ENCODE measurements at regions not wholly inside any gene's neighbourhood (a gene's known extent, or its start where the extent isn't known, plus 50 kb on each side); places are given as distances from the start of the nearest gene placed in this dataset.

GRCh38 chr12:80988986-80989385 is 51.3 kb upstream of the LIN7A start:
- no peak for TF ChIP-seq CTCF (IDR thresholded peaks at IDR 0.05; ENCODE audit: extremely low read depth, low read depth, low read length)
- H3K9me3 ChIP-seq (ENCODE audit: low read depth, low read length): no peaks in the 10 kb centered on the region
- H3K4me1 ChIP-seq (ENCODE audit: insufficient read depth, low read length): no peaks in the 10 kb centered on the region
- H3K4me2 ChIP-seq (ENCODE audit: insufficient read depth, low read length): no peak overlapping the region
- no peaks in the 10 kb centered on the region for H3K36me3 ChIP-seq (ENCODE audit: insufficient read depth, low read length)
- no peaks in the 10 kb centered on the region for H4K20me1 ChIP-seq (ENCODE audit: insufficient read depth, low read length)
- no peaks in the 10 kb centered on the region for H3K79me2 ChIP-seq (ENCODE audit: insufficient read depth, low read length)
- no peak for DNase-seq (ENCODE audit: insufficient read length, low spot score, missing footprints)
- H3K27ac ChIP-seq (ENCODE audit: low read depth, low read length): no peak overlapping the region
- no peak overlapping the region for H3K4me3 ChIP-seq (ENCODE audit: insufficient read depth, low read length)
- no peaks in the 10 kb centered on the region for H3K27me3 ChIP-seq (ENCODE audit: insufficient read depth, low read length)
- H2AFZ ChIP-seq (ENCODE audit: low read length): no peak overlapping the region

Measured in osteoblast (primary cell).